GM19397 (cell line): ENCODE measurements at regions not wholly inside any gene's neighbourhood (a gene's known extent, or its start where the extent isn't known, plus 50 kb on each side); places are given as distances from the start of the nearest gene placed in this dataset.

Experiments
- ATAC-seq: cut with Tn5 transposase; IDR thresholded peaks from one replicate; pipeline ENCODE4 v1.9.1; 2021; ENCODE audit warnings: mild to moderate bottlenecking, moderate library complexity; ENCODE audit not compliant: unreplicated experiment

- no peak for ATAC-seq
These were observed 135.0 kb upstream of the TMEM132C start for GRCh38 chr12:128131955-128132354.

- no peak for ATAC-seq
These were observed 133.5 kb upstream of the TMEM132C start for GRCh38 chr12:128133321-128134073.

DNA sequence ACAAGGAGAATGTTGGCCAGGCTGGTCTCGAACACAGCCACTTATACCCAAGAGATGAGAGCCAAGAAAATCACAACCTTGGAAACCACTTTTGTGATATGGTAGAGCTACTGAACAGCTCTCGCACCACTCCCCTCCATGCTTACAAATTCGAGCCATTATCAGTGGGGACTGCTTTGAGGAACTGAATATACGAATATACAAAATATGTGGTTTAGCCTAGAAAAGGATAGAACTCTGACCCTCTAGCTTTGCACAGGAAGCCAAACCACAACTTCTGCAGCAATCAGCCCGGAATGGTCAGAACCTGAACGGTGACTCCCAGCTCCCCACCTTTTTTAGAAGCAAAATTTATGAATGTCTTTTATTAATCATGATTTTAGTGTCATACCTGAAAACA, 129.8 kb upstream of the TMEM132C start:
- ATAC-seq, result peak; percentile 76

- no peak for ATAC-seq
These were observed 128.8 kb upstream of the TMEM132C start for GRCh38 chr12:128138125-128138524.

DNA sequence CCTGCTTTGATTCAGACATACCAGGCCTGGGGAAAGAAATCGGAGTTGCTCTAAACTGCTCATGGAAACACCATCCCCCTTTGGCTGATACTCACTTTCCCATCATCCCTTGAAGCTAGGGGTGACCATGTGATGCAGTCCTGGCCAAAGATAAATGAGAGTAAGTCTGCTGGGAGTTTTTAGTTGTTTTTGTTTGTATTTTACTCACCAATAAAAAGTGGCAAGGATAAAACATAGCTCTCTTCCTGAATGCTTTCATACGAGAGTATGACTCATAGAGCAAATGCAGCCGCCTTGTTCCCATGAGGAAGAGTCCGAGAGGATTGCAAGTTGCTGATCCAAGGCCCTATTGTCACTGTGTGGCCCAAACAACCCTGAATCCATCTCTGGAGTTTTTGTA, 126.4 kb upstream of the TMEM132C start:
- no peak for ATAC-seq

- ATAC-seq, result no peak
These were observed 116.0 kb upstream of the TMEM132C start for GRCh38 chr12:128150961-128151360.

DNA sequence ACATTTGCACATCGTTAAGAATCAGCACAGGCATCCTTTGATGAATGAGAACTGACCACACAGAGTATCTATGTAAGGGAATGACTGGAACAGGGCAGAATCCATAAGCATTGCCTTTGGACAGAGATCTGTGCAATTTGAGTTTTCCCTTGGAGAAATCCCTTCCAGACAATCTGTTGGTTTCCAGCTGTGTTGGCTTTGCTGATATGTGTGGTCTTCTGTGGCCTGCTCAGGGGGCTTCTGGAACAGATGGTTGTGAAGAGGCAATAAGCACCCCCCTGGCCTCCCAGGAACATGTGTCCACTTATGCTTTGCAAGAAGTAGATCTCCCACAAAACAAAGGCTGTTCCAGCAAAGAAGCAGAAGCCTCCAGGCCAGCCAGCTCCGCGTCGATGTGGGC, 111.4 kb upstream of the TMEM132C start:
- no peak for ATAC-seq

DNA sequence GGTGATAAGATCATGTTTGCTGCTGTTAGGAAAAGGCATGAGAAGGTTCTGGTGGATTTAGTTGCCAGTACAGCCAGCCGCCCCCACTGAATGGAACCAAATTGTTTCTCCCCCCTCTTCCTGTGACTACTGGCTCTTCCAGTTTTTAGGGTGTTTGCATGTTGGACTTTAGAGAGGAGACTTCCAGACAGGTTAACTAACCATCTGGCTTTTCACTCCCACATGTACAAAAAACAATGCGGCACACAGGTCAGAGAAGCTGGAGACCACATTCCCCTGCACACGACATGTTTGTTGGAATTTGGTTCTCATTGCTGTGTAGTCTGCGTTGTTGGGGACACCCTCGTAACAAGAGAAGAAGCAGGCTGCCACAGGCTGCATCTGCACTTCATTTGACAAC, 103.9 kb upstream of the TMEM132C start:
- no peak for ATAC-seq

DNA sequence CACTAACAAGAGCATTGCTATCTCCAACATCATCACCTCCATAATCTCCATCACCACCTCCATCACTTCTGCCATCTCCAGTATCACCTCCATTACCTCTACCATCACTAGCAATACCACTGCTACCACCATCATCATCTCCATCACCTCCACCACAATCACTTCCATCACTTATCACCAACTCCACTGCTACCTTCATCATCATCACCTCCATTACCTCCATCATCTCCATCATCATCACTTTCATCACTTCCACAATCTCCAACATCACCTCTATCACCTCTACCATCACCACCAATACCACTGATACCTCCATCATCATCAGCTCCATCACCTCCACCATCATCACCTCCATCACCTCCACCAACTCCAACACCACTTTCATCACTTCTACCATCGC, 102.4 kb upstream of the TMEM132C start:
- ATAC-seq, result no peak

DNA sequence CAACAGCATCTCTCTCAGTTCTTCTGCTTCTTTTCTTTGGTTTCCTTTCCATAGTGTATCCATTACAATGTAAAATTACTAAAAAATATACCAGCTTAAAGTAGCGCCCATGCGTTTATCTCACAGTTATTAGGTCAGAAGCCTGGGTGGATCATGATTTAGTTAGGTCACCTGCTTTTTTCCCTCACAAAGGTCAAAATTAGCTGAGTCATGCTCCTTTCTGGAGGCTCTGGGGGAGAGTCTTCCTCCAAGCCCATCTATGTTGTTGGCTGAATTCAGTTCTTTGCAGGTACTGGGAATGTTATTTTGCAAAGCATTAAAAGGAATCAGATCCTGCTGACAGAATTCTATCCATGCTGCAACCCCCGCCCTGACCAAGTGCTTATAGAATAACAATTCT, 101.6 kb upstream of the TMEM132C start:
- ATAC-seq, result no peak

GRCh38 chr12:128168273-128168672, 98.7 kb upstream of the TMEM132C start:
- no peak for ATAC-seq

DNA sequence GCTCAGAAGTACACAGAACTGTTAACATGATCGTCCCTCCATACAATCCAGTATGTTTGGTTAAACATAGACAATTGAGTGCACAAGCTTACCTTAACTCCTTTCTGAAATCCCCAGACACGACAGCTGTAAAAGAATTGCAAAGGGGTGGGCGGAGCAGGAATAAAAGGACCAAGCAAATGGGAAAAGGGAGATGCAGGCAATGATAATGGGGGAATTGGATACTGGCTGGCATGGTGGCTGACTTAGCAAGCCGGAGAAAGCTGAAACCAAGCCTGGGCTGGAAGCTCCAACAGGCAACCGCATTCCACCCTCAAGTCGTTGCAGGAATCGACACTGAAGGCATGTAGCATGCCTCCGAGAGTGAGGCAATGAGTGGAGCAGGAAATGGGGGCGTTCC, 96.8 kb upstream of the TMEM132C start:
- no peak for ATAC-seq

DNA sequence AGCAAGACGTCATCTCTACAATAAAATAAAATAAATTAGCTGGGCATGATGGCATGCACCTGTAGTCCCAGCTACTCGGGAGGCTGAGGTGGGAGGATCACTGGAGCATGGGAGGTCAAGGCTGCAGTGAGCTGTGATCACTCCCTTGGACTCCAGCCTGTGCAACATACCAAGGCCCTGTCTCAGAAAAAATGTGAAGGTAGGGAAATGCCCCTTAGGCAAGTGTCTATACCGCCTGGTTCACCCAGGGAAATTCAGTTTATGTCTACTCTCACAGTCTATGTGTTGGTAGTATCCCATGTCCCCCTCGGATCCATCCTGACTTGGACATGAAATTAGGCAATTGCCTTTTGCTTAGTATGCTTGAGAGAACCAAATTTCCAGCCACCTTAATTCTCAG, 88.4 kb upstream of the TMEM132C start:
- no peak for ATAC-seq

GRCh38 chr12:128178966-128179365, 88.0 kb upstream of the TMEM132C start:
- ATAC-seq, result no peak

DNA sequence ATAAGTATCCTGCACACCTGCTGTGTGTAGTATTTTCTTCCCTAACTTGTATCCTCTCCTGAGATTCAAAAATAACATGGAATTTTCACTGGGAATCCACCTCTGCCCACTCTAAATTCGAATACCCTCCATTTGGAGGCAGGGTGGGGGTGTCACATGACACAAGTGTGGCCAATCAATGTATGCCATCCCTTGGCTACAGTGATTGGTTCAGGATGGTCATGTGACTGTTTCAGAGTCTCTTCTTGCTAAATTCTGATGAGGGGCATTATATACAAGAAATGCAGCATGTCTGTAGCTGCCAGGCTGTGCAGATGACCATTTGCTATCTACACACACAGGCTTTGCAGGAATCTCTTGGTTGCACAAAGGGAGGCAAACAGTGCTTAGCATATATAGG, 86.8 kb upstream of the TMEM132C start:
- no peak for ATAC-seq

- no peak for ATAC-seq
These were observed 76.9 kb upstream of the TMEM132C start for GRCh38 chr12:128190052-128190451.

DNA sequence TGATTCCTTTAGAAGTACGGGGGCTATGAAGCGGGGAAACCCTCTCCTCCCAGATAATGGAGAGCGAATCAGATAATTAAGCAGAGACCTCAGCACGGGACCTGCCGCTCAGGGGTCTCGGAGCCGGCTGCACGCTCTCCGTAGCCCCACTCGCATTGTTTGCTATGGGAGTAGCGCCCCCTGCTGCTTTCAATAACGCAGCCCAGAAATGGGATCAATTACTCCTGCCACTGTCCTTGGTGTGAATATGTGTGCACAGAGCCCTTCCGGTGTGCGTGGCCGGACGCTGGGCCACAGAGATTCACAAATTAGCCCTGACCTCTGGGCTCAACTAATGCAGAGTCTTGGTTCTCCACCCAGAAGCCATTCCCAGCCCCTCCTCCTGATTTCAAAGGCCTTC, 76.4 kb upstream of the TMEM132C start:
- ATAC-seq, result no peak

GRCh38 chr12:128191380-128191779, 75.6 kb upstream of the TMEM132C start:
- no peak for ATAC-seq

DNA sequence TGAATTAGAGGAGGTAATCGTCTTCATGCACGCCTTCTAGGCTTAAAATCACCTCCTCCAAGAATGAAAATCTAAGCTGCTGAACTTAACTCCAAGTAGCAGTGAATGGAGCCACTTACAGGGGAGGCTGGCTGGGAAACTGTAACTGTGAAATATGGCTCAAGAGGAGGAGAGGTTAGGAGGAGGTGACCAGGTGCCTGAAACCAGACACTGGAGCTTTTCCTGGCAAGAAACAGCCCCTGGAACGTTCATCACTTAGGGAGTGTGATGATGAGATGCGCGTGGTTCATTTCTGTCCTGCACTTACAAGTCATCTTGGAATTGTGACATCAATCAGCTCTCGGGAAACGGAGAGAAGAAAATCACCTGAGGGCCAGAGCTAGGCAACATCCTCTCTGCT, 62.3 kb upstream of the TMEM132C start:
- no peak for ATAC-seq

GRCh38 chr12:128205145-128205544, 61.8 kb upstream of the TMEM132C start:
- no peak for ATAC-seq

DNA sequence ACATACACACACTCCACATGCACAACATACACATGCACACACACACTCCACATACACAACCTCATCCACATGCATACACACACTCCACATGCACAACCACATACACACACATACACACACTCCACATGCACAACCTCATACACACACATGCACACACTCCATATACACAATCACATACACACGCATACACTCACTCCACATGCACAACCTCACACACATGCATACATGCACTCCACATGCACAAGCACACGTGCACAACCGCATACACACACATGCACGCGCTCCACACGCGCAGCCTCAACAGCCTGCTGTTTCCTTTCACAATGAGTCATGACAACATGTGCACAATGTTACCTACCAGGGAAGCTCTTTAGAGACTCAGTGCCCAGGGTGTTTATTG, 61.2 kb upstream of the TMEM132C start:
- ATAC-seq, result no peak
